ENCODE measurements at regions not wholly inside any gene's neighbourhood (a gene's known extent, or its start where the extent isn't known, plus 50 kb on each side); places are given as distances from the start of the nearest gene placed in this dataset.
"Not testable (repeated sequence)": the region's sequence is repeated elsewhere in the genome, so short reads cannot be mapped to it uniquely, and the experiment has no call there.

DNA sequence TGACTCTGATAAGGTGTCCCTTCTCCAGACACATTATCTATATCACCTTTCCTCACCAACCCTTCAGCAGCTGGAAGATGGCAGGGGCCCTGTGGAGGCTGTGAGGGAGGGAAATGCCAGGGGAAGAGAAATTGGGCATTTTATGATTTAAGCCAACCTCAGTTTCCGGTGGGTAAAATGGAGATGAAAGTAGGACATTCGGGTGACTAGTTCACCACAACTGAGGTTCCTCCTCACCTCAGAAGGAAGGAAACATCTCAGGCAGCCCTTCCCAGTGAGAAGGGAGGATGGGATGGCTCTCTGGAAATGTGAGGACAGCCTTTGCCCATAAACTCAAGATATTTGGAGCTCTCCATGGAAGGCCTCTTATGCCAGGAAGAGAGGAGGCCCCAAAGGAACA lies 251.5 kb downstream of the MID1IP1 start:
- DNase-seq, result no peak

DNA sequence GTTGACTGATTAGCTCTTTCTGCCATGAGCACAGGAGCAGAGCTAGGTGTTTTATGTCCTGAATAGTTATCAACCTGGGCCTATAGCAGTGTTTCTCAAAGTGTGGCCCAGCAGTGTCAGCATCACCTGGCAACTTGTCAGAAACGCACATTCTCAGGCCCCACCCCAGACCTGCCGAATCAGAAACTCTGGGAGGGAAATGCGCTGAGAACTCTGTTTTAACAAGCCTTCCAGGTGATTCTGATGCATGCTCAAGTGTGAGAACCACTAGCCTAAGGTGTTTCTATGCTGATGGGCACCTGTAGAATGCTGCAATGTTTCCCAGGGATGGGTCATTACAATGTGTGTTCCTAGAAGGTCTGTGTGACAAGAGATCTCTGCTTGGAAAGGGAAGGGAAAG lies 257.5 kb downstream of the MID1IP1 start:
- DNase-seq, result no peak

DNA sequence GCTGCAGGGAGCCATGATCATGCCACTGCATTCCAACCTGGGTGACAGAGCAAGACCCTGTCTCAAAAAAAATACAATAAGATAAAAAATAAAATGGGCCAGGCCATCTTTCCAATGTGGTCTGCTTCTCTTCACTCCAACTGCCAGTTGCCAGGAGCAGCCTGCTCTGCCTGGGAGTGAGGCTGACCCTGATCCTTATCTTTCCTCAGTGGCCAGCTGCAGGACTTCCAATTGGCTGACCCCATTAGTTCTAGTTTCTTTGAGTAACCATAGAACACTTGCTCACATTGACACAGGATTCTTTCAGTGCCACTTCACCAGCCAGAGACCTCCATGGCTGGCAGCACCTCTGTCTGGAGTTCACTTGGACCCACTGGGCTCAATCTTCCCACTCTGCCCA lies 258.6 kb downstream of the MID1IP1 start:
- DNase-seq, result no peak

DNA sequence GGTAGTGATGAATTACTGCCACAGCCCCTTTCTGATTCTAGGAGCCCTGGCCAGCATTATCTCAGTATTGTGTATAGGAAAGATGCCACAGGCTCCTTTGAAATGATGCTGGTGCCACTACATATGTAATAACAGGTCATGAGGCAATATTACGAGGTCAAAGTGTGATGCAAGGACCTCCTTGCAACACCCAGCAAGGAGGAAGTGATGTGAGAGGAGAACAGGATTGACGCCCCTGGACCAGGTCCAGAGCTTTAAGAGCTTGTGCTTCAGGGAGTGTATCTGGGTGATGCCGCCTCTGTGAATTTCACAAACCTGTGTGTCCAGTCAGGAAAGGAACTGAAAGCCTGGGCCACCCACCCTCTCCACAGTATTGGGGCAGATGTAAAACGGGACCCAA lies 261.8 kb downstream of the MID1IP1 start:
- no peak for DNase-seq

DNA sequence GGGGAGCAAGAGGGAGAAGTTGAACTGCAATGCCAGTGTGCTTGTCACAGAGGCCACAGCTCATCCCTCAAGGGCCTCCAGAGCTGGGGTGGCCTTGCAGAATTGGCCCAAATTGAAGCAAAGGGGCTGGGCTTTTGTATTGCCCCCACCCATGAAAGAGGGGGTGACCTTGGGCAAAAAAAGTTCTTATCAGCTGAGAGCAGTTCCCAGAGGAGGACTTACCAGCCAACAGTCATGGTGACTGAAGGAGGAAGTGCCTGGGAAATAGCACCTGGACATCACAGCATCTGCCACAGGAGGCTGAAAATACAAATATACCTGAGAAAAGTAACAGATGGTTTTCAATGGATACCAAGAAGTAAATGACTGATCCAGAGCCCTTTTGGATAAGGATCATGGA lies 262.4 kb downstream of the MID1IP1 start:
- DNase-seq, result no peak

DNA sequence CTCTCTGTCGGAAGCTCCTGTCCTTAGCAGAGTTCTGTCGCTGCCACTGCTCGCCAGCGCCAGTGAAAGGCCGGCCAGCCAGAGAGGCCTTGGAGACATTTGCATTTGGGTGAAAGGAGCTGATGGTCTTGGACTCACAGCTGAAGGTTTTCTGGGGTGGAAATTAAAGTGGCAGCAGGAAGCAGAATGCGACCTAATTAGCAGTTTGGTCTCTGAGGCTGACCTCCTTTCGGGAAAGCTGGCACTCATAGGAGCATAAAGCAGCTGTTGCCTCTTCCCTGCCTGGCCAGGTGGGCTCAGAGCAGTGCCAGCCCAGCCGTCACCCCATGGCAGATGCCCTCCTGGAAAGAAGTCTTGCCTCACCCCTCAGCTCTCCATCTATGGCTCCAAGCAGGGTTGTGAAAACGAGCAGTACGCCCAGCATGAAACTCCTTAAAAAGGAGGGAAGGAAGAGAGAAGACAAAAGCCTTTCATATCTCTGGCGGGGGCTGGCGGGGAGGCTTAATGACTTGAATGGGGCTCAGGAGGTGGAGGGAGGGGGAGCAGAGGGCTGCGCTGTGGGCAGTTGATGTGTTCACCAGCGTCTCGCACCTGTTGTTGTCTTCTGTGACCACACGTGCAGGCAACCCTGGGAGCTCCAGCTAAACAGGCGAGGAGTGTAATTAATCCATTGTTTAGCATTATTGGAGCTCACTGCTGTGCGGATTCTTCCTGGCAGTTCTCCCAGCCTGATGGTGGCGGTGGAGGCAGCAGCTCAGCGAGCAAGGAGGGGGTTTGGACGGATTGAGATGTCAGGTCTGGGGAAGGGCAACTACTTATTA lies 264.0 kb downstream of the MID1IP1 start:
- DNase-seq, result no peak

DNA sequence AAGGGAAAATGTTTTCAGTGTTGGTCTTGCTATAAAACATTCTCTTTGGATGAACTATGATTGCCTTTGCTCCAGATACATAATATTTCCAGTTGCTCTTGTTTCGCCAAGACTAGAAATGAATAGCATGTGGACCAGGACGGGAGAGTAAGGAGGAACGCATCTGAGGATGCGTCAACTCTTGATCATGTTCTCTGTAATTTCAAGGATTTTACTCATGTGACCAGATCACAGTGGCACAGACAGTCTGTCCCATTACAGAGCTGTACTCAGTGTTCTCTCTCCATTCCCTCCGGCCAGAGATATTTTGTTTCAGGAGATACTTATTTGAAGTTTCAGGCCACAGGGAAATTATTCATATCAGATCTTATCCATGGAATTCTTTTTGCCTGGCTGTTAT lies 266.6 kb downstream of the MID1IP1 start:
- DNase-seq, result no peak

DNA sequence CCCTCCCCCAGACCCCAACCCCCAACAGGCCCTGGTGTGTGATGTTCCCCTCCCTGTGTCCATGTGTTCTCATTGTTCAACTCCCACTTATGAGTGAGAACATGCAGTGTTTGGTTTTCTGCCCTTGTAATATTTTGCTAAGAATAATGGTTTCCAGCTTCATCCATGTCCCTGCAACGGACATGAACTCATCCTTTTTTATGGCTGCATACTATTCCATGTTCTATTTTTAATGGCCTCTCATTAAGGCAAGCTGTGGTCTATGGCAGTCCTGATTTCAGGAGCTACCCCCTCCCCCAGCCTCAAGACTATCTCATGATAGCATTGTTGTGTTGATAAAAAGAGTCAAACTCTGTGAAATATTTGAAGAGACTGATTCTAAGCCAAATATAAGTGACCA lies 267.4 kb downstream of the MID1IP1 start:
- not testable (repeated sequence) for DNase-seq

DNA sequence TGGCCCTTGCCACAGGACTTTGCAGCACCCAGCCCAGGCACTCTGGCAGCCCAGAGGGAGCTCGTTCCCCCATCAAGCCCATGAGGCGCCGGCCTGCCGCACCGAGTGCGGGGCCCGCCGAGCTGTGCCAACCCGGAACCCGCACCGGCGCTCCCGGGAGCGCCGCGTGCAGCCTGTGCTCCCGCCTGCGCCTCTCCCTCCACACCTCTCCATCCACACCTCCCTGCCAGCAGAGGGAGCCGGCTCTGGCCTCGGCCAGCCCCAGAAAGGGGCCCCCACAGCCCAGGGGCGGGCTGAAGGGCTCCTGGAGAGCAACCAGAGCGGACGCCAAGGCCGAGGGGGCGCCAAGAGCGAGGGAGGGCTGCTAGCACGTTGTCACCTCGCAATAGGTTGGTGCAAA lies 268.8 kb downstream of the MID1IP1 start:
- DNase-seq, result no peak

DNA sequence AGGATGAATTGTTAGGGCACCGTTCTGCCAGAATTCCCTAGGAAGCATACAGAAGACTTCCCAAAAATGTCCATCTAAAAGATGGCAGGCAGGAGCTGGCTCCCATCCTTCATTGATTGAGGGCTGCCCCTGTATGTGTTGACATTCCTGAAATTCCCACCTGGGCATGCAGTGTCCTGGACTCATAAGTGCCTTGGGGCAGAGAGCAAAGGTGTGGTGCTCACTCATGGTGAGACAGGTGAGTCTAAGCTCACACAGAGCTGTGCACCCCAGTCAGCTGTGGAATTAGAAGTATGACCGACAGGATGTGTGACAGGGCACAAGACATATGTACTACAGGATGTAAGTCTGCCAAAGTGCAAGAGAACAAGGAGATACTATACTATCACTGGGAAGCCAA lies 271.9 kb downstream of the MID1IP1 start:
- no peak for DNase-seq

DNA sequence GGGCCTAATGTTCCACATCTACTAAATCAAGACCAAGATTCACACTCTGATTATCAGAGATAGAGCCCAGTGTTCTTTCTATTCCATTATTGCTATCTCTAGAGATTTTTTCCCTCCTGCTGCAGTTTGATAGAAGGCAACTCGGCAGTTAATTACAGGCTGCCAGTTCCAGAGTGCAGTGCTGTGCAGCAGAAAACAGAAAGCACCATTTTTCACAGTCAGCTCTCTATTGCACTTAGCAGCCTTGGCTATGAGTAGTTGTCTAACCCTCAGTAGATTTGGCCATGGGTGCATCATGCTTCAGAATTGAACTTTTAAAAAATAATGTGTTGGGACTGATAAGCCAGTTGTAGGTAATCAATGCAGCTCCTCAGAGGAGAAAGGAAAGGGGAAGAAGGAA lies 295.3 kb downstream of the MID1IP1 start:
- no peak for DNase-seq

DNA sequence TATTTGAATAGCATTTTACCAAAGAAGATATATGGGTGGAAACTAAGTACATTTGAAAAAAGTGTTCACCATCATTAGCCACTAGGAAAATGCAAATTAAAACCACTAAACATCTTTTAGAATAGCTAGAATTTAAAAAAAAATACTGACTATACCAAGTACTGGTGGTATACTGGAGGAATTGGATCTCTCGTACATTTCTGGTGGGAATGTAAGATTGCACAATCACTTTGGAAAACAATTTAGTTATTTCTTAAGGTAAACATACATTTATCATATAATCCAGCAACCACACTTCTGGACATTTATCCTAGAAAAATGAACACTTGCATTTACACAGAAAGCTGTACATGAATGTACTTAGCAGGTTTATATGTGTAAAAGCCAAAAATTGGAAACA lies 303.5 kb downstream of the MID1IP1 start:
- DNase-seq, result no peak

DNA sequence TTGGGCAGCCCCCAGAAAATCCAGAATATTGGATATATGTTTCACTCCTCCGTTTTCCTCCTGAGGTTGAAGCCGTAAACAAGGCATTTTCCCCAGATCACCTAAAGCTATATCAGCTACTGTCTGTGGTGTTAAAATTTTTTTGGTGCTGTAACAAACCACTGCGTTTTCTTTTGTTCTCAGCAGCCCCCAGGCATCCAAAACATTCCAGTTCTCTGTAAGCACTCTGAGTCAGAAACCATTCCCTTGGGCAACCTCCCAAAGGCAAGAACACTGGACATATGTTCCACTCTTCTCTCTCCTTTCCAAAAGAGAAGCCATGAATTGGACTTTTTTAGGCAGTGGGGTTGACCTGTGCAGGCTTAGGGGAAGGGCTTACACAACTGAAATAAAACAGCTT lies 310.9 kb downstream of the MID1IP1 start:
- no peak for DNase-seq

DNA sequence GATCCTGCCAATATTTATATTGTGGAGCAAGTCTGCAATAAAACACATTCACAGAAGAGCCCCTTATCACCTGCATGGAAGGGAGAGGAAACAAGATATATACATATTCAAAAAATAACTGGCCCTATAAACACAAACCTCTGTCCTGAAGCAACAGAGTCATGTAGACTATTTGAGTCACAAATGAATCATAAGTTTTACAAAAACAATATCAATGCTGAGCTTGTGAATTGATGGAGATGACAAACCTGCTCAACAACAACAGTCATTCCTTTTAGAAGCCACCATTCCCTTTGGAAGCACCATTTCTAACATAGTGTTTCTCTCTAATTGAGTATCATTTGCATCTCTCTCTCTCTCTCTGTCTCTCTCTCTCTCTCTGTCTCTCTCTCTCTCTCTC lies 313.9 kb downstream of the MID1IP1 start:
- no peak for DNase-seq

DNA sequence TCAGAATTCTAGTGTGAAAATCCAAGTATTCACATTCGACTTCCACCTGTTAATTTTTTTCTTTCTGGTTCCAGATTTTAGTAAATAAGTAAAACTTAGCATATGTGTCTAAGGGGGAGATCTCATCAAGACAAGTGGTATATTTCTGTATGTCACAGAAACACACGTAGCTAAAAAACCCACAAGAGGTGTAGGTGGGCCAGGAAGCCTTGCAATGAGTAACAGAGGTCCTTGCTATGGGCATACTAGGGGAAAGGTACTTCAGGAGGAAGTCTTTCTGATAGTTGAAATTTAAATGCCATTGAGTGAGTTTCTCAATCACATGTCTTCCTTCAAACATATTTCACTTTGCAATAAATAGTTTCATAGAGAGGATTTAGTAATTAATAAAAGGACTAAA lies 315.8 kb downstream of the MID1IP1 start:
- DNase-seq, result no peak

DNA sequence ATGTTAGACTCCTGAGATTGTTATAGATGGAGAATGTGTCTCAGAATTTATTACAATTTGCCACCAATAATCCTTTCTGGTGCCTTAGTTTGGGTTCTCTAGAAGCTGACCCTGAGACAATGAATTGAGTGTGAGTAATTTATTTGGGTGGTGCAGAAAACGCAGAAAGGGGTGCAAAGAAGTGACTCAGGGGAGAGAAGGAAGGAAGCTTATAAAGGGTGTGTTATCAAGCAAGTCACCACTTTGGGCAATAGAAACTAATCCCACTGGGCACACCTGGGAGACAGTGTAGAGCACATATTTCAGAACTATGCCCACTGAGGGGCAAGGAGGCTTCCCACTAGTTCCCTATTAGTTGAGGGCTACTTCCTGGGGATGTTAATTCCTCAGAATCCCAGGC lies 320.6 kb downstream of the MID1IP1 start:
- no peak for DNase-seq

DNA sequence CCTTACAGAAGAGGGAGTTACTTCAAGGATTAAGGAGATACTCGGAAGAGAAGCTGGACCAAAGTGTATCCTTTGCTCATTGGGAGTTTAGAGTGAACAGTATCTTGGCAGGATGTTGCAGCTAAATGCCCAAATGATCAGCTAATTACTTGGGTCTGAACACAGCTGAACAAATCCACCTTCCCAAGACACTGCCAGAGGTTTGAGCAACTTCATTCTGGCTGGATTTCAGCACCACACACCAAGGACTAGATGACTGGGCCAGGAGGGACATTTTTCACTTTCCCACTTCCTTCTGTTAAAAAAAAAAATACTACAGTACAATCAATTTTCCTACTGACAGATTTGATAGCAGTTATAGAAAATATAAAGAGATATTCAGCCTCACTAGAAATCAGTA lies 324.6 kb downstream of the MID1IP1 start:
- DNase-seq, result no peak

DNA sequence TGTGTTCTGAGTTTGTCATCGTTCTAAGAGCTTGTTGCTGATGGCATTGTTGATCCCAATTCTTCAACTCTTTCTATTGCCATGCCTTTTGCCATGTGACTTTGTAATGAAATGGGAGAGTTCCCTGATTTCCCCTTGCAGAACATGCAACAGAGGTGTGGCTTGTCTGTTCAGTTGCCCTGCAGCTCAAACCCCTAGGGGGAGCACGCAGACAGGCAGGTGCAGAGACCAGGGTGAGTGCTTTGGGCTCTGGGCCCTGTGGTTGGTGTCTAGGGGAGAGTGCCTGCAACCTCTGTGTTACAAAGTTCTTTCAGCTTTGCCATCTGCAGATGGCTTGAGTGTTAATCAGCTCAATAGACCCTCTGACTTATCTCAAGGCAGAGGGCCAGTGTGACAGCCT lies 332.7 kb downstream of the MID1IP1 start:
- peak in 1 of 6 experiments; percentile 2 for DNase-seq

DNA sequence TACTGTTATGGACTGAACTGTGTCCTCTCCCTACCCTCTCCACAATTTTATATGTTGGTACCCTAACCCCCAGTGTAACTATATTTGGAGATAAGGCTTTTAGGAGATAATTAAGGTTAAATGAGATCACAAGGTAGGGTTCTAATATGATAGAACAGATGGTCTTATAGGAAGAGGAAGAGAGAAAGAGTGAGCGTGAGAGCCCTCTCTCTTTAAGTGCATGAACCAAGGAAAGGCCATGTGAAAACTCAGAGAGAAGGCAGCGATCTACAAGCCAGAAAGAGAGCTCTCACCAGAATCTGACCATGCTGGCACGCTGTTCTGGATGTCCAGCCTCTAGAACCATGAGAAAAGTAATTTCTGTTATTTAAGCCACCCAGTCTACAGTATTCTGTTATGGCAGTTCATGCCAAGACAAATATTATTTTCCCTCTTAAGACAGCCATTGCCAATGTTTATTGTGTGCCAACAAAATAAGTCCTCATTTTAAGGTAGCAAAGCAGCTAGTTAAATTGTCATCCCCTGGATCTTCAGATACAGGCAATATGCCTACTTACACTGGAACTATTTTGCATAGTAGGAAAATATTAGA lies 336.2 kb downstream of the MID1IP1 start:
- DNase-seq, result no peak

DNA sequence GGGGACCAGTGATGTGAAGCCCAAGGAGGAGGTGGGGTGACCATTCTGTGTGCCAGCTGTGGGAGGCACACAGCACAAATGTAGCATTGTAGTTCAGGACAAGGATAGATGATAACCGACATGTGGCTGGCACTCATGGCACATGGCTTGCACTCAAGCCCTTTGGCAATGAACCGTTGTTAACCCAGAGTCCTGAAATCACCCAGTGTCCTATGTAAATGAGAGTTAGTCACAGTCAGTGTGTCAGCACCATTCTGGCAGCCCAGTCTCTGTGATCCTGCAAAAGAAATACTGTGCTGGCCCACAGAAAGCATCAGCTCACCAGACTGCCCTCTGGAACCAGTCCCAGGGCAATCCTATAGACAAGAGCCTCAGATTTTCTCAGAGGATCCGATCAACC lies 339.3 kb downstream of the MID1IP1 start:
- no peak for DNase-seq

DNA sequence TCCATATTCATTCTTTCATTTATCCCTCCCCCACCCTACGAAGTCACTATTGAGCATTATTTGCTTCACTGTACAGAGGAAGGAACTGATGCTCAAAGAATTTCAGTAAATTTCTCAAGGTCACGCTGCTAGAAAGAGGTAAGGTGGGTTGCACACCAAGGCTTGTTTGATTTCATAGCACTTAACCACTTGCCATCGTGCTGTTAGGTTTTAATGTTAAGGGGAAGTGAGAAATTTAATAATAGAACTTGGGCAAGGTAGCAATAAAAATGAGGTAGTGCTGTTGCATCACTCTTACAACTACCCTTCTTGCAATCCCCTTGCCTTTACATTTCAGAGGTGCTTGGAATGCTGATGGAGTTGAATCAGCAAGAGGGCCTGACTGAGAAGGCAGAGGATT lies 343.1 kb downstream of the MID1IP1 start:
- no peak for DNase-seq

DNA sequence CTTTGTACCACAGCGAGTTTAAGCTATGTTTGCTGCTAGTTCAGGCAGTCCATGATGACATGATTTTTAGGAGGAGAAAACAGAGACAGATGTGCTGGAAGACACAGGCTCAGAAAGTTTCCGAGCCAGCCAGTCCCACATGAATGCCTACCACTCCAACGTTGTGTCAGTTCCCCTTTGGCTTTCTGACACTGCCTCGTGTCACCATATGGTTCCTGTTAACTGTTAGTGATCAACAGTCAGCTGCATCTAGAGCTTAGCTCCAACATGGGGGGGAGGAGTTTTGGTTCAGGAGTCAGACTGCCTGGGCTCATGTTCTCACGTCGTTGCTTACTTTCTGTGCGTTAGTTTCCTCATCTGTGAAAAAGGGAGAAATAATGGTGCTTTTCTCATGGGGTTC lies 343.7 kb downstream of the MID1IP1 start:
- DNase-seq, result no peak

DNA sequence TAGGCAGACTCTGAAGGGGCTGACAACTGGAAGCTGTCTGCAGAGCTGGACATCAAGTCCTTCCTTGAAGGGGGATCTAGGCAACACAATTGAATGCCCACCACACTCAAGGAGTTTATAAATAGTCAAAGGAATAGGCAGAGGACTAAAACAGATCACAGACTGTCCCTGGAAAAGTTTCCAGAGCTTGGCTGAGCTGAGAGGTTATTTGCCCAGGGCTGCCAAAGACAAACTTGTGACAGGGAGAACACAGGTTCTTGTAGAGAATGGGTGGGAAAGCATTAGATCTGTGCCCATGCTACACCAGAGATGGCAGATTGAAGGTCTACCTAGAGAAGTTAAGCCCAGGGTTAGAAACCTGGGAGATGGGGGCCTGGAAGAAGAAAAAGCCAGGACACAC lies 344.6 kb downstream of the MID1IP1 start:
- no peak for DNase-seq

DNA sequence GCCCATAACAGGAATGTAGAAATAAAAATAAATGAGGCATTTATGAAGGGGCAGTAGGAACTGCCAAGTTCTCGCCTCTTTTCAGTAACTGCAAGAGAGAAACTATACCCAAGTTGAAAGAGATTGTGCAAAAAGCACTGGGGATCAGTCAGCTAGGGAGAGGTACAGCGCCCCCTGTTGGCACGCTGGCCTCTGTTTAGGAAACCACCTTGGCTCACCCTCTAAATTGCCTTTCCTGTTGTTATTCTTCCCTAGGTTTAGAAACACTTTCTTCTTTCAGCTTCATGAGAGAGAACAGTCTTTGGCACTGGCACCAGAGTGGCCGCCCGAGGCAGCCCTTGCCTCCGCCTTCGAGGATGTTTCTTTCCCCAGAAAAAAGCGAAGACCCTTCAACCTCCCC lies 348.5 kb downstream of the MID1IP1 start:
- peak; percentile 8 to 61 (median 40) for DNase-seq

DNA sequence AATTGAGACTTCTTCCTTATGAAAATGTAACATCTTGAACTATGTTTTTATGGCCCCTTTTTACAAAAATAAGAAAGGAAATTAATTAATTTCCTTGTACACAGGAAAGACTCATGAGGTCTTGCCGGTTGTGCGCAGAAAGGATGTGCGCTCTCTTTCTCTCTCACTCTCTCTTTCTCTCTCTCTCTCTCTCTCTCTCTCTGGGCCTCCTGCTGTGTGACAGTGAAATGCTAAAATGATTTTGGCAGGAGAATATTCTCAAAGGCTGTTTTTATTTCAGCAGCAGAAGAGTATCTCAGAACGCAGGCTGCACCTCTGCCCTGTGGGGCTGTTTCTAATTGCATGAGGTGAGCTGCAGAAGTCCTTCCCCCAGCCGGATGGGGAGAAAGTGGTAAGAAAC lies 349.0 kb downstream of the MID1IP1 start:
- no peak for DNase-seq

Data from stimulated activated naive CD4-positive, alpha-beta T cell (primary cell).